A673 (cell line): ENCODE measurements at regions not wholly inside any gene's neighbourhood (a gene's known extent, or its start where the extent isn't known, plus 50 kb on each side); places are given as distances from the start of the nearest gene placed in this dataset.

ENCODE experiments used
- BruUV-seq: library from RNA; stranded (reverse); fragments of 400-500 nt; replicated peaks from 2 replicates; lab custom pipeline; 2021; lab: Mats Ljungman, UMichigan
- CTCF ChIA-PET: fragments of 300-600 bp; sonication (Branson Sonifier 250); formaldehyde crosslinking; loops from one replicate; lab custom pipeline; 2022; ENCODE audit warnings: antibody characterized with exemption; lab: Charles Lee
- POLR2A ChIA-PET: fragments of 300-600 bp; sonication (Branson Sonifier 250); formaldehyde crosslinking; loops from one replicate; lab custom pipeline; 2022; ENCODE audit warnings: antibody characterized with exemption; ENCODE audit not compliant: low non-redundant PET; lab: Charles Lee
- DNase-seq: peaks from one replicate; pipeline ENCODE4 v3.0.0-alpha.2; 2015; ENCODE audit warnings: low spot score
- H3K27ac ChIP-seq: fragments of 200-600 bp; sonication (generic); 2 replicates; pipeline ENCODE4 v1.5.1; 2016; ENCODE audit warnings: mixed run types, low read depth, mild to moderate bottlenecking, mixed read lengths, antibody characterized with exemption, low read length; ENCODE audit not compliant: poor library complexity, severe bottlenecking
- H3K27me3 ChIP-seq: fragments of 200-600 bp; sonication (generic); replicated peaks from 2 replicates; pipeline ENCODE4 v1.6.1; 2017; ENCODE audit warnings: mixed run types, low read depth, mild to moderate bottlenecking, mixed read lengths, antibody characterized with exemption, low read length; ENCODE audit not compliant: insufficient read depth, poor library complexity
- H3K36me3 ChIP-seq: fragments of 200-600 bp; sonication (generic); 2 replicates; pipeline ENCODE4 v1.6.1; 2016; ENCODE audit warnings: mixed run types, mild to moderate bottlenecking, mixed read lengths, antibody characterized with exemption, low read length; ENCODE audit not compliant: insufficient read depth, poor library complexity, severe bottlenecking
- H3K4me1 ChIP-seq: fragments of 200-600 bp; sonication (generic); 2 replicates; pipeline ENCODE4 v1.6.1; 2017; ENCODE audit warnings: mixed run types, mild to moderate bottlenecking, mixed read lengths, antibody characterized with exemption, low read length; ENCODE audit not compliant: insufficient read depth, poor library complexity, severe bottlenecking
- H3K4me3 ChIP-seq: fragments of 200-600 bp; sonication (generic); 2 replicates; pipeline ENCODE4 v1.5.1; 2016; ENCODE audit warnings: low read depth, mixed run types, mild to moderate bottlenecking, mixed read lengths, low read length; ENCODE audit not compliant: poor library complexity, severe bottlenecking
- H3K9me3 ChIP-seq: fragments of 200-600 bp; sonication (generic); 2 replicates; pipeline ENCODE4 v1.6.1; 2016; ENCODE audit warnings: mixed run types, low read depth, mild to moderate bottlenecking, mixed read lengths, antibody characterized with exemption, low read length; ENCODE audit not compliant: poor library complexity, severe bottlenecking
- CTCF ChIP-seq: fragments of 300-800, 200-600 bp; sonication (generic); conservative IDR thresholded peaks from 2 replicates; pipeline ENCODE4 v1.5.1; 2017; ENCODE audit warnings: low read depth, mild to moderate bottlenecking, antibody characterized with exemption, low read length, moderate library complexity, mixed read lengths
- EZH2 ChIP-seq: fragments of 200-600 bp; sonication (generic); IDR thresholded peaks from 2 replicates; pipeline ENCODE4 v1.6.1; 2017; ENCODE audit warnings: borderline replicate concordance, low read depth, mild to moderate bottlenecking, mixed read lengths, antibody characterized with exemption, low read length; ENCODE audit not compliant: poor library complexity, severe bottlenecking
- intact Hi-C: fragments of 100-400 bp; cut with micrococcal nuclease; formaldehyde crosslinking; loops from one replicate; pipeline ENCODE4 v1.10.0; 2022; ENCODE audit not compliant: unreplicated experiment

- Histone ChIP-seq H3K27me3 (no peaks in the 10 kb centered on the region), H3K4me3 (no peak overlapping the region), H3K36me3 (no peaks in the 10 kb centered on the region), H3K4me1 (no peaks in the 10 kb centered on the region), H3K9me3 (no peaks in the 10 kb centered on the region), H3K27ac (no peak overlapping the region)
- intact Hi-C loops: no loop called here
- POLR2A ChIA-PET: no interaction called here
- DNase-seq: no peak
- CTCF ChIA-PET: no interaction called here
- BruUV-seq: no TSS peak
- TF ChIP-seq EZH2: no peak
Observed at GRCh38 chr5:88553136-88553875, 284.7 kb upstream of the TMEM161B start.

GRCh38 chr5:88552426-88552825, 283.8 kb upstream of the TMEM161B start:
- intact Hi-C loops: no loop called here
- POLR2A ChIA-PET: no interaction called here
- H3K4me1 ChIP-seq: no peaks in the 10 kb centered on the region
- BruUV-seq: no TSS peak
- CTCF ChIA-PET: no interaction called here
- no peaks in the 10 kb centered on the region for H3K36me3 ChIP-seq
- H3K4me3 ChIP-seq: no peak overlapping the region
- H3K27me3 ChIP-seq: no peaks in the 10 kb centered on the region
- no peaks in the 10 kb centered on the region for H3K9me3 ChIP-seq
- H3K27ac ChIP-seq: no peak overlapping the region
- no peak for DNase-seq
- TF ChIP-seq EZH2 (no peak), CTCF (no peak)

- no TSS peak for BruUV-seq
- Histone ChIP-seq H3K27ac (no peak overlapping the region), H3K36me3 (no peaks in the 10 kb centered on the region), H3K9me3 (no peaks in the 10 kb centered on the region), H3K4me1 (no peaks in the 10 kb centered on the region), H3K27me3 (no peaks in the 10 kb centered on the region), H3K4me3 (no peak overlapping the region)
- intact Hi-C loops: no loop called here
- ChIA-PET POLR2A (no interaction called here), CTCF (no interaction called here)
- TF ChIP-seq EZH2 (no peak), CTCF (no peak)
- no peak for DNase-seq
Observed at GRCh38 chr5:88551724-88552345, 283.2 kb upstream of the TMEM161B start.
